Thoracic aorta (tissue), 2 donors: ENCODE measurements at regions not wholly inside any gene's neighbourhood (a gene's known extent, or its start where the extent isn't known, plus 50 kb on each side); places are given as distances from the start of the nearest gene placed in this dataset.
"Not testable (repeated sequence)": the region's sequence is repeated elsewhere in the genome, so short reads cannot be mapped to it uniquely, and the experiment has no call there.

Experiments used
- ATAC-seq: fragments of 150-250 bp; one replicate; pipeline ENCODE4 v1.8.0; 2017; ENCODE audit warnings: low read depth; ENCODE audit not compliant: insufficient number of reproducible peaks, low FRiP score
- DNase-seq: peaks from one replicate; pipeline ENCODE4 v3.0.0-alpha.2; 2020; ENCODE audit warnings: low spot score
- H3K27ac ChIP-seq, 2 donors: fragments of 200-600 bp; sonication (generic); 1 replicate in 1 of 2; 2 replicates in 1 of 2; pipeline ENCODE4 v1.5.1; 2016; ENCODE audit warnings: mild to moderate bottlenecking in 2 of 2, moderate library complexity in 2 of 2
- H3K27me3 ChIP-seq: fragments of 200-600 bp; sonication (generic); replicated peaks from 2 replicates; pipeline ENCODE4 v1.6.0; 2016; ENCODE audit warnings: mild to moderate bottlenecking; ENCODE audit not compliant: insufficient read depth
- H3K36me3 ChIP-seq: fragments of 200-600 bp; sonication (generic); one replicate; pipeline ENCODE4 v1.5.1; 2016
- H3K4me1 ChIP-seq, 2 donors: fragments of 200-600 bp; sonication (generic); 1 replicate in 1 of 2; 2 replicates in 1 of 2; pipeline versions ENCODE4 v1.5.1 to v1.6.0; 2016; ENCODE audit warnings: low read depth in 2 of 2, mild to moderate bottlenecking in 1 of 2; ENCODE audit not compliant: control insufficient read depth in 1 of 2
- H3K4me3 ChIP-seq: fragments of 200-600 bp; sonication (generic); 2 replicates; pipeline ENCODE4 v1.5.1; 2016; ENCODE audit warnings: mild to moderate bottlenecking
- H3K9me3 ChIP-seq: fragments of 200-600 bp; sonication (generic); 2 replicates; pipeline ENCODE4 v1.5.1; 2016
- CTCF ChIP-seq: fragments of 200-600 bp; sonication (generic); IDR thresholded peaks from one replicate; pipeline ENCODE4 v1.5.1; 2019; ENCODE audit warnings: antibody characterized with exemption

GRCh38 chr11:134660416-134660815 is 248.4 kb upstream of the B3GAT1 start:
- Histone ChIP-seq H3K27ac (no peak overlapping the region), H3K27me3 (no peaks in the 10 kb centered on the region), H3K36me3 (no peaks in the 10 kb centered on the region), H3K4me3 (no peak overlapping the region), H3K4me1 (no peaks in the 10 kb centered on the region), H3K9me3 (no peaks in the 10 kb centered on the region)
- no peak for TF ChIP-seq CTCF
- DNase-seq: no peak
- ATAC-seq: no peak

GRCh38 chr11:134659882-134660281 is 247.8 kb upstream of the B3GAT1 start:
- Histone ChIP-seq H3K27me3 (no peaks in the 10 kb centered on the region), H3K4me3 (no peak overlapping the region), H3K9me3 (no peaks in the 10 kb centered on the region), H3K27ac (no peak overlapping the region), H3K4me1 (no peaks in the 10 kb centered on the region), H3K36me3 (no peaks in the 10 kb centered on the region)
- DNase-seq (no peak), ATAC-seq (no peak)
- no peak for TF ChIP-seq CTCF

GRCh38 chr11:134658481-134659225 is 246.6 kb upstream of the B3GAT1 start:
- DNase-seq: no peak
- H3K4me3 ChIP-seq: no peak overlapping the region

GRCh38 chr11:134657631-134658030 is 245.6 kb upstream of the B3GAT1 start:
- DNase-seq (no peak), ATAC-seq (no peak)
- H3K4me1 ChIP-seq: no peaks in the 10 kb centered on the region
- H3K9me3 ChIP-seq: no peaks in the 10 kb centered on the region
- no peak for TF ChIP-seq CTCF
- H3K27ac ChIP-seq: no peak overlapping the region
- no peak overlapping the region for H3K4me3 ChIP-seq
- no peaks in the 10 kb centered on the region for H3K36me3 ChIP-seq
- H3K27me3 ChIP-seq: no peaks in the 10 kb centered on the region

More at GRCh38 chr11:134658481-134659225, 246.6 kb upstream of the B3GAT1 start:
- TF ChIP-seq CTCF: no peak
- no peak for ATAC-seq
- no peaks in the 10 kb centered on the region for H3K27me3 ChIP-seq
- H3K9me3 ChIP-seq: no peaks in the 10 kb centered on the region
- H3K27ac ChIP-seq: no peak overlapping the region
- H3K36me3 ChIP-seq: no peaks in the 10 kb centered on the region
- H3K4me1 ChIP-seq: no peaks in the 10 kb centered on the region

- no peaks in the 10 kb centered on the region for H3K36me3 ChIP-seq
- no peak overlapping the region for H3K4me3 ChIP-seq
- H3K27me3 ChIP-seq: no peaks in the 10 kb centered on the region
- DNase-seq: no peak
- H3K27ac ChIP-seq: no peak overlapping the region
- no peak for ATAC-seq
- no peak for TF ChIP-seq CTCF
- no peaks in the 10 kb centered on the region for H3K4me1 ChIP-seq
- H3K9me3 ChIP-seq: no peaks in the 10 kb centered on the region
These were observed 245.0 kb upstream of the B3GAT1 start for GRCh38 chr11:134656861-134657540.

GRCh38 chr11:134656086-134656840 is 244.2 kb upstream of the B3GAT1 start:
- H3K27ac ChIP-seq, H3K4me1 ChIP-seq, H3K36me3 ChIP-seq, DNase-seq, H3K4me3 ChIP-seq, H3K27me3 ChIP-seq, H3K9me3 ChIP-seq, ATAC-seq: not testable (repeated sequence)
